Cardiac muscle cell (in vitro differentiated cells and primary cell): ENCODE measurements at regions not wholly inside any gene's neighbourhood (a gene's known extent, or its start where the extent isn't known, plus 50 kb on each side); places are given as distances from the start of the nearest gene placed in this dataset.
A peak's percentile ranks its signal among the peaks of the same experiment; 100 is the strongest.

Experiments
- DNase-seq, 2 donors: peaks; one replicate each; pipeline versions ENCODE4 v3.0.0 to v3.0.0-alpha.2; 2010 to 2017; ENCODE audit warnings: low read depth in 1 of 2, low spot score in 1 of 2
- H3K27ac ChIP-seq: fragments of 200-600 bp; sonication (generic); 2 replicates; pipeline ENCODE4 v1.5.1; 2016
- H3K27me3 ChIP-seq: fragments of 200-600 bp; sonication (generic); 2 replicates; pipeline ENCODE4 v1.6.0; 2016; ENCODE audit warnings: control low read depth
- H3K36me3 ChIP-seq: fragments of 200-600 bp; sonication (generic); 2 replicates; pipeline ENCODE4 v1.5.1; 2016; ENCODE audit warnings: control low read depth
- H3K4me1 ChIP-seq: fragments of 200-600 bp; sonication (generic); 2 replicates; pipeline ENCODE4 v1.8.1; 2017; ENCODE audit warnings: low read depth, mild to moderate bottlenecking, mixed run types
- H3K4me3 ChIP-seq: fragments of 200-600 bp; sonication (generic); 2 replicates; pipeline ENCODE4 v1.5.1; 2016; ENCODE audit warnings: mild to moderate bottlenecking
- H3K9me3 ChIP-seq: fragments of 200-600 bp; sonication (generic); 2 replicates; pipeline ENCODE4 v1.5.1; 2017; ENCODE audit warnings: low read depth, mild to moderate bottlenecking, control low read depth
- CTCF ChIP-seq: IDR thresholded peaks from 2 replicates; pipeline ENCODE4 v1.5.1; 2012; ENCODE audit warnings: low read depth, mild to moderate bottlenecking, low read length

- H3K4me1 ChIP-seq: peaks cover 29% of the 10 kb centered on the region
- H3K27me3 ChIP-seq: no peaks in the 10 kb centered on the region
- H3K4me3 ChIP-seq: no peak overlapping the region
- TF ChIP-seq CTCF: no peak
- no peaks in the 10 kb centered on the region for H3K9me3 ChIP-seq
- H3K27ac ChIP-seq: peak overlapping the region; percentile 93
- DNase-seq: peak in 1 of 2 donors; percentile 43
- H3K36me3 ChIP-seq: no peaks in the 10 kb centered on the region
Observed at GRCh38 chr5:89407054-89407453, 524.1 kb upstream of the MEF2C start.

DNA sequence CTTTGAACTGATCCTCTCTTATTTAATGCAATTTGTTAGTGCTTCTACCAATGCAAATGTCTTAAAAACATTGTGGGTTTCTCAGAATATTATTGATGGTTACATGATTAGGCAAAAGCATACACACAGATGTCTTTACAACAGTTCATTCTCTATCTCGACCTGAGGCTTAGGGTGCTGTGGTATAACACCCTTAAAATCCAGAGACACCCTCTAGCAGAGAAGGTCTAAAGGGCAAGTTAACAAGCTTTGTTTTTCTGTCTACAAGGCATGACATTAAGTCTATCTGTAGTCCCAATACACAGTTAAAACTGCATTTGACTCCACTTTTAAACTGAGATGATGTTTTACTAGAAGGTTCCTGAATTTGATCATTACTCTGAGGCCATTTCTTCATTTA is 518.7 kb upstream of the MEF2C start:
- peaks cover 9% of the 10 kb centered on the region for H3K4me1 ChIP-seq
- no peak for TF ChIP-seq CTCF
- no peak overlapping the region for H3K4me3 ChIP-seq
- no peak for DNase-seq
- no peaks in the 10 kb centered on the region for H3K27me3 ChIP-seq
- H3K27ac ChIP-seq: no peak overlapping the region
- no peaks in the 10 kb centered on the region for H3K36me3 ChIP-seq
- no peaks in the 10 kb centered on the region for H3K9me3 ChIP-seq

- Histone ChIP-seq H3K4me3 (no peak overlapping the region), H3K36me3 (no peaks in the 10 kb centered on the region), H3K27me3 (no peaks in the 10 kb centered on the region), H3K4me1 (peaks cover 3% of the 10 kb centered on the region), H3K9me3 (no peaks in the 10 kb centered on the region), H3K27ac (no peak overlapping the region)
- no peak for DNase-seq
- TF ChIP-seq CTCF: no peak
Observed at GRCh38 chr5:89401012-89401411, 518.0 kb upstream of the MEF2C start.

GRCh38 chr5:89399548-89399947 is 516.6 kb upstream of the MEF2C start:
- Histone ChIP-seq H3K9me3 (no peaks in the 10 kb centered on the region), H3K36me3 (no peaks in the 10 kb centered on the region), H3K4me1 (no peaks in the 10 kb centered on the region), H3K27ac (no peak overlapping the region), H3K4me3 (no peak overlapping the region), H3K27me3 (no peaks in the 10 kb centered on the region)
- no peak for TF ChIP-seq CTCF
- DNase-seq: peak in 1 of 2 donors; percentile 57

GRCh38 chr5:89397096-89397495 is 514.1 kb upstream of the MEF2C start:
- H3K36me3 ChIP-seq: no peaks in the 10 kb centered on the region

More at GRCh38 chr5:89397096-89397495, 514.1 kb upstream of the MEF2C start:
- no peak for DNase-seq
- no peak for TF ChIP-seq CTCF
- H3K9me3 ChIP-seq: no peaks in the 10 kb centered on the region
- no peak overlapping the region for H3K27ac ChIP-seq
- no peaks in the 10 kb centered on the region for H3K4me1 ChIP-seq
- H3K4me3 ChIP-seq: no peak overlapping the region
- no peaks in the 10 kb centered on the region for H3K27me3 ChIP-seq
